ENCODE measurements at regions not wholly inside any gene's neighbourhood (a gene's known extent, or its start where the extent isn't known, plus 50 kb on each side); places are given as distances from the start of the nearest gene placed in this dataset.

DNA sequence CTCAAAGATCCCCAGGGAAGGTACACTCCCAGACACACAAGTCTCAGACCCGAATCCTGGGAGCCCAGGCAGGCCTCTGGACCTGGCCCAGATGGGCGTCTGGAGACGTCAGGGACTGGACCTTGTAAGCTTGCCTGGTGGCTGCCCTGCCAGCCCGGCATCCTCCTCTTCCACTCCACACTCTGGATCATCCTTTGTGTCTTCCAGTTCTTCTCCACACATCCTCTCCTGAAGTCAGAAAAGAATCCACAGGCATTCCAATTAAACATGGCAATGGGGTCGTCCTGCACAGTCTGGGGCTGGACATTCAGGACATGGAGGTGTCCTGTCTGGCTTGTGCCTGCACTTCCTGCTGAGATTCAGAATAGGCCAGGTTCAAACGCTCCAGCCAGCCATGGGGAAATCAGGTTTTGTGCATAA is 208.8 kb upstream of the IGF1R start:
- DNase-seq (ENCODE audit: low read depth) = no peak
- in situ Hi-C loops (cut with HindIII; ENCODE audit: low pct_unique_long_range_greater_than_20kb, low sequenced_read_pairs) = no loop called here

GRCh38 chr15:98440917-98441316 is 207.4 kb upstream of the IGF1R start:
- no peak for DNase-seq (ENCODE audit: low read depth)
- in situ Hi-C loops (cut with HindIII; ENCODE audit: low pct_unique_long_range_greater_than_20kb, low sequenced_read_pairs) = no loop called here

DNA sequence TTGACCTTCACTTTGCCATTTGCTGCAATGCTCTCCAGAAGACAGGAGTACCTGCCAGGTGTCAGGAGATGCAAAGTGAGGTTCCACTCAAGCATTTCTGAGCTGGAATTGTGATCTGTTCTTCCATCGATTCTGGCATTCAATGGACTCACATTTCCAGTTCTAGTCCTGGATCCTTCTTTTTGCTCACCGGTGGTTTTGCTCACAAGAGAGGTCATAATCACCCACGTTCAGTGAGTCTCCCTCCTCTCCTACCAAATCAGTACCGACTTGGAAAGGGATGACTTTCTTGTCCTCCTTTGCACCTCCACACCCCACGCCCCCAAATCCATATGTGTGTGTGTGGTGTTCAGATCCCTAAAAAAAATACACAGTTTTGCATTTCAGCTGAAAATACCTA is 206.7 kb upstream of the IGF1R start:
- in situ Hi-C loops (cut with HindIII; ENCODE audit: low pct_unique_long_range_greater_than_20kb, low sequenced_read_pairs) = no loop called here
- no peak for DNase-seq (ENCODE audit: low read depth)

DNA sequence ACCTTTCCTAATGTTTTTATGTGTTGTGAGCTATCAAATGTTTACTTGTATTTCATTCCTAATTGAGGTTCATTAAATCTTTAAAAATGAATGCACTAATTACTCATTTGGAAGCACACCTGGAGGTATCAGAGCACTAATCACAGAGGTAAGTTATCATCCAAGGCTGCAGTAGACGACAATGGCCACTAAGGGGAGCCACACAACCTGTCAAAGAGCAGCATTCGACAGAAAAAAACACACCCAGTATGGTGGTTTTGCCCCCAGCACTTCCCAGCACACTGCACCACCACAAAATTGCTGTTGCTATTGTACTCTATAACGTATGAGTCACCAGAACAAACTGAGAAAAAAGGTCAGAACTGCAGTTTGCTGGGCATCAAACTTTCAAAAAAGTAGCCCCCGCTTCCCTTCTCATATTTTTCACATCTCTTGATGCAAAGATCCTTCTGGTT is 205.9 kb upstream of the IGF1R start:
- in situ Hi-C loops (cut with HindIII; ENCODE audit: low pct_unique_long_range_greater_than_20kb, low sequenced_read_pairs) = no loop called here
- DNase-seq (ENCODE audit: low read depth) = peak; percentile 78

DNA sequence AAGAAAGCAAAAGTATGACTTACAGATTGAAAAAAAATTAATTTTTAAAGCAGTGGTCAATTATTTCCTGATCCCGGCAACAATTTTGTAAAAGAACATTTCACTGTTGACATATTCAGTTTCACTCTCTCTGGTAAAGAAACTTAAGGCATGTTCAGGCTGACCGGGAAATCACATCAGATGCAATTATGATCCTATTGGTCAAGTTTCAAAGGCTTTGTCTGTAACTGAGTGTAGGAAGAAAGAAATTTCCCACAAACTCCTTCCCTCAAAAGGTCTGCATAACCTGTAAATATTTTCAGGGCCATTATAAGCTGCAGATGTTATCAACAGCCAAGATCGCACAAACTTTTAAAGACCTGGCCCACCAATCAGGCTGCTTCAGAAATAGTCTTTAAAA is 205.4 kb upstream of the IGF1R start:
- no peak for DNase-seq (ENCODE audit: low read depth)
- in situ Hi-C loops (cut with HindIII; ENCODE audit: low pct_unique_long_range_greater_than_20kb, low sequenced_read_pairs) = no loop called here

GRCh38 chr15:98443526-98443925 is 204.8 kb upstream of the IGF1R start:
- no peak for DNase-seq (ENCODE audit: low read depth)
- in situ Hi-C loops (cut with HindIII; ENCODE audit: low pct_unique_long_range_greater_than_20kb, low sequenced_read_pairs) = no loop called here

- in situ Hi-C loops (cut with HindIII; ENCODE audit: low pct_unique_long_range_greater_than_20kb, low sequenced_read_pairs) = no loop called here
- no peak for DNase-seq (ENCODE audit: low read depth)
These were observed 204.2 kb upstream of the IGF1R start for GRCh38 chr15:98444138-98444537.

DNA sequence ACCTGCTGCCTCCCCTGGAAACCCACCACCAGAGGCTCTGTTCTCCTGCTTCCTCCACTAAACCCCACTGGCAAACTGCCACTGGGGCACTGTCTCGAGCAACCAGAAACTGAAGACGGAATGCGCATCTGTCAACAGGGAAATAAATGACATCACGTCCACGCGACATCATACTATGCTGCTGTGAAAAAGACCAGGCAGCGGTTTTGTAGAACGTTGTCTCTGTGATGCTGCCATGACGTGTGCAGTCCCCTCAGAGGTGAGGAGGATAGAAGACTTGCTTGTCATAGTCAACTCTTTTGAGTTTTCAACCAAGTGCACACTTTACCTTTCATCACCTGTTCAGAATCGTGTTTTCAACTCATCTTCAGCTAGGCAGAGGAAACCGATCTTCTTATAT is 203.0 kb upstream of the IGF1R start:
- in situ Hi-C loops (cut with HindIII; ENCODE audit: low pct_unique_long_range_greater_than_20kb, low sequenced_read_pairs) = no loop called here
- DNase-seq (ENCODE audit: low read depth) = no peak

DNA sequence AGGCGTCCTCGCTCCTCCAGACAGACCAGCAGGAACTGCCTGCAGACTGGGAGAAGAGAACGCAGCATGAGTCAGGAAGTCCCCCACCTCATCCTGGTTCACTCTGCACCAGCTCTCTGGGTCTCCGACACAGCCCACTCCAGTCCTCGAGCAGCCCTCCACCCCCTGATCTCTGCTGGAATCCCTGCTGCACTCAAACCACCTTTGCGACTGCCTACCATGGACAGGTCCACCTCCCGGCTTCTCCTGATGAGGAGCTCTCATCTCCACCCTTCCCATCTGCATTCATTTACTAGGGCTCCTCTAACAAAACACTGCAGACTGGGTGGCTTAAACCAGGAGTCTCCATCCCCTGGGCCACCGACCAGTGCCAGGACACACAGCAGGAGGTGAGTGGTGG is 202.3 kb upstream of the IGF1R start:
- in situ Hi-C loops (cut with HindIII; ENCODE audit: low pct_unique_long_range_greater_than_20kb, low sequenced_read_pairs) = no loop called here
- DNase-seq (ENCODE audit: low read depth) = no peak

DNA sequence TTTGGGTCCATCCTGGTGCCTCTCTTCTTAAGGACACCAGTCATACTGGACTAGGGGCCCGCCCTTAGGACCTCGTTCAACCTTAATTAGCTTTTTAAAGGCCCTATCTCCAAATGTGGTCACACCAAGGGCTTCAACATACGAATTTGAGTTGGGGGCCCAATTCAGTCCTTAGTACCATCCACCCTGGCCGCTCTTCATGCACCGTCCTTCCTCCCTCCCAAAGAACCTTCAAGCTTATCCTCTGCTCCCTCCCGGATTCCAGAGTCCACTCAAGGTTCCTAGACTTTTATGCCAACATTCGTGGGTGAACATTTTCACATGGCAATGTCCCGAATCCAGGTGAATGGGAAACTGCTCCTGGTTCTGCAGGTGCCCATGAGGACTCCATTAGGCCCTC is 201.3 kb upstream of the IGF1R start:
- no peak for DNase-seq (ENCODE audit: low read depth)
- in situ Hi-C loops (cut with HindIII; ENCODE audit: low pct_unique_long_range_greater_than_20kb, low sequenced_read_pairs) = no loop called here

DNA sequence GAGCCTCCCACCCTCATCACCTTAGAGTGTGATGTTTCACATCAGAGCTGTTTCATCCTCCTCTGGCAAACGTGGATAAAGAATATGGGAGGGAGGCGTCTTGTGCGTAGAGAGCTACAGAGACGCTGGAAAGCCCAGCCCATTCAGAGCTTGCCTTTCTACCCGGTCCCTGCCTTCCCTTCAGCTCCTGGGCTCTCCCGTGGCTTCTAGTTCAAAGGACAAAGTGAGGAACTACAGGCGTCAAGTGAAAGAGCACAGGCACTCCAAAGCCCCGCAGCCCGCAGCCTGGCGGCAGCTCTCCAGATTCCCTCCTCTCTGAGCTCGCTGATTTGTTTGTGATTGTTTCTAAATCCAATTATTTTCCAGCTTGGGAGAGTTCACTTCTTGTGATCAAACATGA is 197.1 kb upstream of the IGF1R start:
- in situ Hi-C loops (cut with HindIII; ENCODE audit: low pct_unique_long_range_greater_than_20kb, low sequenced_read_pairs) = no loop called here

DNA sequence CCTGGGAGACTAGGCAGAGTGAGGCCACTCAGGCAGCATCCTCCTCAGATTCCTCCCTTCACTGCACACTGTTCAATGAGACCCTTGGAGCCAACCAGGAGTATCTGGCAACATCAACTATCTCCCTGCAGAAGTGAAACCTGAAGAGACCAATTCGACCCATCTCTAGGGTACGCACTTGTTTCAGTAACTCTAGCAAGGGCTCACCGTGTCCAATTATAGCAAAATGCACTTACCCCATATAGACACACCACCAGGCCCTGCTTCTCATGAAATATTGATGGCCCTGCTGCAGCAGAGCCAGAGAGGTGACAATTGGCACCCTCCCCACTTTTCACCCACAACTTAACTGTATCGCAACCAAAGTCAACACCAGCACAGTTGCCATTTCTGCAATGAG is 196.1 kb upstream of the IGF1R start:
- in situ Hi-C loops (cut with HindIII; ENCODE audit: low pct_unique_long_range_greater_than_20kb, low sequenced_read_pairs) = no loop called here
- DNase-seq (ENCODE audit: low read depth) = no peak

More for the DNA sequence above, 197.1 kb upstream of the IGF1R start:
- DNase-seq (ENCODE audit: low read depth) = no peak

GRCh38 chr15:98455904-98456303 is 192.4 kb upstream of the IGF1R start:
- no peak for DNase-seq (ENCODE audit: low read depth)
- in situ Hi-C loops (cut with HindIII; ENCODE audit: low pct_unique_long_range_greater_than_20kb, low sequenced_read_pairs) = no loop called here

GRCh38 chr15:98476559-98476958 is 171.8 kb upstream of the IGF1R start:
- no peak for DNase-seq (ENCODE audit: low read depth)
- in situ Hi-C loops (cut with HindIII; ENCODE audit: low pct_unique_long_range_greater_than_20kb, low sequenced_read_pairs) = no loop called here

GRCh38 chr15:98480844-98481243 is 167.5 kb upstream of the IGF1R start:
- in situ Hi-C loops (cut with HindIII; ENCODE audit: low pct_unique_long_range_greater_than_20kb, low sequenced_read_pairs) = no loop called here
- no peak for DNase-seq (ENCODE audit: low read depth)

DNA sequence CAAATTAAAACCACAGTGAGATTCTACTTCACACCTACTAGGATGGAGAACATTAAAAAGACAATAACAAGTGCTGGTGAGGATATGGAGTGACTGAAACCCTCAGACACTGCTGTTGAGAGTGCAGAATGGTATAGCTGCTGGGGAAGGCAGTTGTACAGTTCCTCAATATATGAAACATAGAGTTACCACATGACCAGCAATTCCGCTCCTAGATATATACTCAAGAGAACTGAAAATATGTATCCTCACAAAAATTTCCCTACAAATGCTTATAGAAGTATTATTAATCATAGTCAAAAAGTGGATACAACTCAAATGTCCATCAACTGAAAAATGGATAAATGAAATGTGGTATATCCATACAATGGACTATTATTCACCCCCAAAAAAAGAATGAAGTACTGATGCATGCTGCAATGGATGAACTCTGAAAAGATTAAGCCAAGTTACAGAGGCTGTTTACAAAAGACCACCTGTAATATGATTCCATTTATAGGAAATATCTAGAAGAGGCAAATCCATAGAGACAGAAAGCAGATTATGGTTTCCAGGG is 164.7 kb upstream of the IGF1R start:
- in situ Hi-C loops (cut with HindIII; ENCODE audit: low pct_unique_long_range_greater_than_20kb, low sequenced_read_pairs) = no loop called here
- DNase-seq (ENCODE audit: low read depth) = no peak

DNA sequence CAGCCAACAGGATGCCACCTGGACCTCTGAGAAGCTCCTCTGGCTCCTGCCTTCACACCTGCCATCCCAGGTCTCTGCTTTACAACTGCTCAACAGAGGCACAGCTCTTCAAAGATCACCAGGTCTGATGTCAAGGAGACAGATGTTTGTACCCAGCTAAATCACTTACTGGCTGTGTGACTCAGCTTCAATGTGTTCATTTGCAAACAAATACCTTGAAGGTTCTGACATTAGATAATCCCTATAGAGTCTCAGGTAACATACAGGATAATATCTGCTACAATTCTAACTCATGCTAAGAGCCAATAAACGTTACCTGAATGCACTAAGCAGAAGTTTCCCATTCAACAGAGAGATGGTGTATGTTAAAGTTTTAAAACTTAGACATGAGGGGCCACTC is 163.4 kb upstream of the IGF1R start:
- DNase-seq (ENCODE audit: low read depth) = no peak
- in situ Hi-C loops (cut with HindIII; ENCODE audit: low pct_unique_long_range_greater_than_20kb, low sequenced_read_pairs) = no loop called here

DNA sequence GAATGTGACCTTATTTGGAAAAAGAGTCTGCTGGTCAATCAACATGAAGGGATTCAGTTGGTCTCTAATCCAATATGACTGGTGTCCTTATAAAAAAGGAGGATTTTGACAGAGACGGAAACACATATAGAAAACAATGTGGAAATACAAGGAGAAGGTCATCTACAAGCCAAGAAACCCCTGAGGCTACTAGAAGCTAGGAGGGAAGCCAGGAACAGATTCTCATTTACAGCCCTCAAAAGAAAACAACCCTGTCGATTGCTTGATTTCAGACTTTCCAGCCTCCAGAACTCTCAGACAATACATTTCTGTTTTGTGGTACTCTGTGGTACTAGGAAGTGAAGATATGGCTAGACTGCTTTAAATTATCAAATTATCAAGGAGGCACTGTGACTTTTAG is 162.9 kb upstream of the IGF1R start:
- in situ Hi-C loops (cut with HindIII; ENCODE audit: low pct_unique_long_range_greater_than_20kb, low sequenced_read_pairs) = no loop called here
- DNase-seq (ENCODE audit: low read depth) = no peak

DNA sequence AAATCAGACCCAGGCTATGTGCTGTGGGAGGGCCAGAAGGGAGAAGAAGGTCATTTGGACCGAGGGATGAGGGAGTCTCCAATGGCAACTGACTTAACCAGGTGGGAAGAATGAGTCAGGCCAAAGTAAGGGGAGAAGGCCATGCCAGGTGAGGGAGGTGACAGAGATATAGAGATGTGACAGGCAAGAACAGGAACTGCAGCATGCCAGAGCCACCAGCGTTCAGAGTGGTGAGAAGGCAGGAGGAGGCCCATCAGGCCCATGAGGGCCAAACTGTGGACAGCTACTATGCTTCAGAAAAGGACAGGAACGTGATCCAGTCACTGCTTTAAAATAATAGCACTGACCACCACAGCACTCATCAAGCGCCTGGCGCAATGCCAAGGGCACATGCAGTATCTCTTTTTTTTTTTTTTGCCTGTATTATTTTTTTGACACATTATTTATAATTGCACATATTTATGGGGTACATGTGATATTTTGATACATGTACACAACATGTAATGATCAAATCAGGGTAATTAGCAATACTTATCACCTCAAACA is 154.3 kb upstream of the IGF1R start:
- no peak for DNase-seq (ENCODE audit: low read depth)
- in situ Hi-C loops (cut with HindIII; ENCODE audit: low pct_unique_long_range_greater_than_20kb, low sequenced_read_pairs) = no loop called here

GRCh38 chr15:98501192-98501591 is 147.1 kb upstream of the IGF1R start:
- no peak for DNase-seq (ENCODE audit: low read depth)
- in situ Hi-C loops (cut with HindIII; ENCODE audit: low pct_unique_long_range_greater_than_20kb, low sequenced_read_pairs) = no loop called here

DNA sequence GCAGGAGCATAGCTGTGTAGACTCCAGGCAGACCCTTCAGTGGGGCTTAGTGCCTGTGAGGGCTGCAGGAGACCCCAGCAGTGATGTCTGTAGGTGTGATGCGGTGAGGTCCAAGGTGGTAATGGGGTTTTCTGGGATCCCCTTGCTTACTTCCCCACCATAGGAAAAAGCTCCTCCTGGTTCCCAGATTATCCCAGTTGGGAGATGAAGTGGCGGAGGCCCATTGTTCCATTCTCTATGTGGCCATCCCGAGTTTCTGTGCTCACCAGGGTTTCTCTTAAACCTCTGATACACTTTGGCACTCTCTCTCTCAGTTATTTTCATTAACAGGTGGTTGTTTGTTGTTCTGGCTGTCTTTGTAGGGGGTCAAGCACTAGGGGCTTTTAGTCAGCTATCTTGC is 146.7 kb upstream of the IGF1R start:
- in situ Hi-C loops (cut with HindIII; ENCODE audit: low pct_unique_long_range_greater_than_20kb, low sequenced_read_pairs) = no loop called here

More for the DNA sequence above, 146.7 kb upstream of the IGF1R start:
- DNase-seq (ENCODE audit: low read depth) = no peak
